Endothelial cell of umbilical vein (primary cell): ENCODE measurements at regions not wholly inside any gene's neighbourhood (a gene's known extent, or its start where the extent isn't known, plus 50 kb on each side); places are given as distances from the start of the nearest gene placed in this dataset.

Experiments
- BruUV-seq: library from RNA; stranded (reverse); fragments of 400-500 nt; replicated peaks from 2 replicates; lab custom pipeline; 2021; lab: Mats Ljungman, UMichigan
- CTCF ChIA-PET: fragments of 300-600, 350-600 bp; sonication (Branson Sonifier 250); formaldehyde crosslinking; loops from one replicate; lab custom pipeline; 2021; ENCODE audit warnings: antibody characterized with exemption, inconsistent platforms; lab: Charles Lee
- POLR2A ChIA-PET: fragments of 300-600, 350-600 bp; sonication (Branson Sonifier 250); formaldehyde crosslinking; loops from one replicate; lab custom pipeline; 2021; ENCODE audit warnings: antibody characterized with exemption, inconsistent platforms; lab: Charles Lee
- DNase-seq: peaks from one replicate; pipeline ENCODE4 v3.0.0-alpha.2; 2011; ENCODE audit warnings: low read depth, low spot score
- FAIRE-seq: peaks from 2 replicates; lab custom pipeline; 2011; peaks lifted over from hg19 to GRCh38; lab: Jason Lieb, UNC
- H2AFZ ChIP-seq: 2 replicates; pipeline ENCODE4 v1.6.0; 2012; ENCODE audit warnings: low read depth, low read length, control low read depth, inconsistent platforms
- H3K27ac ChIP-seq: 2 replicates; pipeline ENCODE4 v1.5.1; 2011; ENCODE audit warnings: low read depth, mild to moderate bottlenecking, control low read depth, low read length, moderate library complexity; ENCODE audit not compliant: insufficient read depth
- H3K27me3 ChIP-seq, 2 experiments: 2 replicates each; pipeline versions ENCODE4 v1.6.0 to v1.6.1; 2011; ENCODE audit warnings: low read length in 2 of 2, mixed read lengths in 1 of 2; ENCODE audit not compliant: control insufficient read depth in 2 of 2, insufficient read depth in 2 of 2
- H3K36me3 ChIP-seq, 2 experiments: 2 replicates in 1 of 2; 3 replicates in 1 of 2; pipeline ENCODE4 v1.5.1; 2011; ENCODE audit warnings: low read length in 2 of 2, mild to moderate bottlenecking in 1 of 2, moderate library complexity in 1 of 2; ENCODE audit not compliant: control insufficient read depth in 2 of 2, insufficient read depth in 2 of 2; ENCODE audit errors: extremely low read depth in 1 of 2
- H3K4me1 ChIP-seq: 3 replicates; pipeline ENCODE4 v1.5.1; 2011; ENCODE audit warnings: mild to moderate bottlenecking, low read length; ENCODE audit not compliant: control insufficient read depth, insufficient read depth; ENCODE audit errors: extremely low read depth
- H3K4me2 ChIP-seq: 2 replicates; pipeline ENCODE4 v1.6.1; 2011; ENCODE audit warnings: low read length, control low read depth, mixed read lengths; ENCODE audit not compliant: insufficient read depth
- H3K4me3 ChIP-seq, 3 experiments: fragments of 200-600 bp in 1 of 3; sonication (generic), shearing (Covaris generic) in 1 of 3; replicated peaks in 1 of 3; 2 replicates each; pipeline ENCODE4 v1.5.1; 2011 to 2016; ENCODE audit warnings: control low read depth in 3 of 3, low read length in 3 of 3, mild to moderate bottlenecking in 2 of 3, inconsistent platforms in 1 of 3, low read depth in 1 of 3, moderate library complexity in 1 of 3; ENCODE audit not compliant: insufficient read depth in 1 of 3
- H3K79me2 ChIP-seq: 2 replicates; pipeline ENCODE4 v1.6.0; 2012; ENCODE audit warnings: low read length, inconsistent platforms; ENCODE audit not compliant: control insufficient read depth, insufficient read depth
- H3K9ac ChIP-seq: replicated peaks from 2 replicates; pipeline ENCODE3; 2011; ENCODE audit warnings: low read length, control low read depth; ENCODE audit not compliant: insufficient read depth; ENCODE audit errors: extremely low read depth
- H3K9me1 ChIP-seq: replicated peaks from 3 replicates; pipeline ENCODE4 v1.6.0; 2011; ENCODE audit warnings: mild to moderate bottlenecking, low read length; ENCODE audit not compliant: control insufficient read depth, insufficient read depth; ENCODE audit errors: extremely low read depth
- H3K9me3 ChIP-seq: replicated peaks from 2 replicates; pipeline ENCODE4 v1.5.1; 2012; ENCODE audit warnings: low read length, inconsistent platforms; ENCODE audit not compliant: control insufficient read depth, insufficient read depth
- H4K20me1 ChIP-seq: replicated peaks from 2 replicates; pipeline ENCODE3; 2011; ENCODE audit warnings: mild to moderate bottlenecking, low read length; ENCODE audit not compliant: control insufficient read depth, insufficient read depth; ENCODE audit errors: extremely low read depth
- FOS ChIP-seq: IDR thresholded peaks from 2 replicates; pipeline ENCODE4 v1.6.1; 2011; ENCODE audit warnings: mild to moderate bottlenecking, low read length, moderate library complexity, borderline replicate concordance; ENCODE audit not compliant: insufficient read depth
- GATA2 ChIP-seq: IDR thresholded peaks from 2 replicates; pipeline ENCODE4 v1.7.0; 2011; ENCODE audit warnings: low read depth, mild to moderate bottlenecking, moderate library complexity, mixed read lengths, low read length; ENCODE audit not compliant: insufficient read length, insufficient read depth
- JUN ChIP-seq: IDR thresholded peaks from 2 replicates; pipeline ENCODE4 v1.6.1; 2011; ENCODE audit warnings: borderline replicate concordance, low read depth; ENCODE audit not compliant: insufficient read length, insufficient read depth
- MAX ChIP-seq: IDR thresholded peaks from 2 replicates; pipeline ENCODE4 v1.6.1; 2011; ENCODE audit not compliant: insufficient read depth, insufficient read length
- MYC ChIP-seq: IDR thresholded peaks from one replicate; pipeline ENCODE4 v1.6.1; 2011; ENCODE audit warnings: mild to moderate bottlenecking, low read depth, low read length
- POLR2A ChIP-seq: IDR thresholded peaks from 2 replicates; pipeline ENCODE4 v1.6.1; 2012; ENCODE audit warnings: low read depth, mild to moderate bottlenecking, control low read depth, low read length
- POLR2AphosphoS5 ChIP-seq: IDR thresholded peaks from 2 replicates; pipeline ENCODE4 v1.6.1; 2012; ENCODE audit warnings: low read depth, mild to moderate bottlenecking, control low read depth, low read length, moderate library complexity; ENCODE audit not compliant: insufficient read depth
- dilution Hi-C: fragments of 300-500 bp; cut with MboI; formaldehyde crosslinking; loops from one replicate; pipeline ENCODE4 v1.15.0; 2019; ENCODE audit warnings: low sequenced_read_pairs; ENCODE audit not compliant: extremely low pct_ligation_motif_present
- intact Hi-C: fragments of 100-400 bp; cut with micrococcal nuclease; formaldehyde crosslinking; loops from one replicate; pipeline ENCODE4 v1.10.0; 2022
- TF ChIP-seq, protein P1 (sequence below), 2 donors: IDR thresholded peaks; 1 replicate in 1 of 2; 2 replicates in 1 of 2; pipeline ENCODE4 v1.5.1; 2011; ENCODE audit warnings: low read length in 2 of 2, mild to moderate bottlenecking in 2 of 2, moderate library complexity in 2 of 2, control low read depth in 1 of 2, inconsistent platforms in 1 of 2, low read depth in 1 of 2; ENCODE audit not compliant: insufficient read depth in 1 of 2; ENCODE audit errors: extremely low read depth in 1 of 2

DNA sequence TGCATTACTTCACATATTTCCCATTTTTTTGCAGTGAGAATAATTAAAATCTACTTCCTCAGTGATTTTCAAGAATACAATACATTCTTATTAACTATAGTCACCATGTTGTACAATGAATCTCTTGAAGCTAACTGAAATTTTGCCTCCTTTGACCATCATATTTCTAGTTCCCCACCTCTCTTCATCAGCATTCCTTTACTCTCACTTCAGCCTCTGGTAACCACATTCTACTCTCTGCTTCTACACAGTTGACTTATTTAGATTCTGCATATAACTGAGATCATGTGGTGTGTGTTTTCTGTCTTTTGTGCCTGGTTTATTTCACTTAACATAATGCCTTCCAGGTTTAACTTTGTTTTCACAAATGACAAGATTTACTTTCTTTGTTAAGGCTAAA is 304.4 kb upstream of the LYPLAL1 start:
- Histone ChIP-seq H3K4me1 (peaks cover 10% of the 10 kb centered on the region), H3K27me3 (no peaks in the 10 kb centered on the region), H3K9me1 (no peaks in the 10 kb centered on the region), H3K9ac (no peak overlapping the region), H3K27ac (no peak overlapping the region), H3K4me2 (no peak overlapping the region), H2AFZ (no peak overlapping the region), H3K4me3 (no peak overlapping the region), H3K79me2 (no peaks in the 10 kb centered on the region), H3K9me3 (no peaks in the 10 kb centered on the region), H3K36me3 (no peaks in the 10 kb centered on the region), H4K20me1 (no peaks in the 10 kb centered on the region)
- no peak for DNase-seq
- intact Hi-C loops = no loop called here
- FAIRE-seq = no peak
- TF ChIP-seq POLR2A (no peak), FOS (no peak), GATA2 (no peak), JUN (no peak)
- TF ChIP-seq, protein P1, sequence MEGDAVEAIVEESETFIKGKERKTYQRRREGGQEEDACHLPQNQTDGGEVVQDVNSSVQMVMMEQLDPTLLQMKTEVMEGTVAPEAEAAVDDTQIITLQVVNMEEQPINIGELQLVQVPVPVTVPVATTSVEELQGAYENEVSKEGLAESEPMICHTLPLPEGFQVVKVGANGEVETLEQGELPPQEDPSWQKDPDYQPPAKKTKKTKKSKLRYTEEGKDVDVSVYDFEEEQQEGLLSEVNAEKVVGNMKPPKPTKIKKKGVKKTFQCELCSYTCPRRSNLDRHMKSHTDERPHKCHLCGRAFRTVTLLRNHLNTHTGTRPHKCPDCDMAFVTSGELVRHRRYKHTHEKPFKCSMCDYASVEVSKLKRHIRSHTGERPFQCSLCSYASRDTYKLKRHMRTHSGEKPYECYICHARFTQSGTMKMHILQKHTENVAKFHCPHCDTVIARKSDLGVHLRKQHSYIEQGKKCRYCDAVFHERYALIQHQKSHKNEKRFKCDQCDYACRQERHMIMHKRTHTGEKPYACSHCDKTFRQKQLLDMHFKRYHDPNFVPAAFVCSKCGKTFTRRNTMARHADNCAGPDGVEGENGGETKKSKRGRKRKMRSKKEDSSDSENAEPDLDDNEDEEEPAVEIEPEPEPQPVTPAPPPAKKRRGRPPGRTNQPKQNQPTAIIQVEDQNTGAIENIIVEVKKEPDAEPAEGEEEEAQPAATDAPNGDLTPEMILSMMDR (IDR thresholded peaks at IDR 0.05; ENCODE audit: extremely low read depth in 1 of 2, insufficient read depth in 1 of 2, low read depth in 1 of 2, low read length in 2 of 2) = no peak
- no TSS peak for BruUV-seq
- ChIA-PET POLR2A (no interaction called here), CTCF (no interaction called here)
- dilution Hi-C loops = no loop called here

GRCh38 chr1:218872026-218872425 is 301.7 kb upstream of the LYPLAL1 start:
- no peaks in the 10 kb centered on the region for H3K9me1 ChIP-seq
- peaks cover 17% of the 10 kb centered on the region for H3K4me1 ChIP-seq
- FAIRE-seq = no peak
- intact Hi-C loops = no loop called here
- no peaks in the 10 kb centered on the region for H3K79me2 ChIP-seq
- no peak overlapping the region for H3K27ac ChIP-seq
- POLR2A ChIA-PET = no interaction called here
- H4K20me1 ChIP-seq = no peaks in the 10 kb centered on the region
- H3K36me3 ChIP-seq = no peaks in the 10 kb centered on the region
- no peak overlapping the region for H2AFZ ChIP-seq
- TF ChIP-seq FOS (no peak), MYC (no peak), GATA2 (no peak), MAX (no peak), POLR2AphosphoS5 (no peak), POLR2A (no peak)
- H3K9ac ChIP-seq = no peak overlapping the region
- dilution Hi-C loops = no loop called here
- H3K9me3 ChIP-seq = no peaks in the 10 kb centered on the region
- no TSS peak for BruUV-seq
- no peak for DNase-seq
- H3K4me2 ChIP-seq = no peak overlapping the region
- no peak overlapping the region for H3K4me3 ChIP-seq
- CTCF ChIA-PET = no interaction called here
- no peaks in the 10 kb centered on the region for H3K27me3 ChIP-seq
